ENCODE measurements at regions not wholly inside any gene's neighbourhood (a gene's known extent, or its start where the extent isn't known, plus 50 kb on each side); places are given as distances from the start of the nearest gene placed in this dataset.

DNA sequence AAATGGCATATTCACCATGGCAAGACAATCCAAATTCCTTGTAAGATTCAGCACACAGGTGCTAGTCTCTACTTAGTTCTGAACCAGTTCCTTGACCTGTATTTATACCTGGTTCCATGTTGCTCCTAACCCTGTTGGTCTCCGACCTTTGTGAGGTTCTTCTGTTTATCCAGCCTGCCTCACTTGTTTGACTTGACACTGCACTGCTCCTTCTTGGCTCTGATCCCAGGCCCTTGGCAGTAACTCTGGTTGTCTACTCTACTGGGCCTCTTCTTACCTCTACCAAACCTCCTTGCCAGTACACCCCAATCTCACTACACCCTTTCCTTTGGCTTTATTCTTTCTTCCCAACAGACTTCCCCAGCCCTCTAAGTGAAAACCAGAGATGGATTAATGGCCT is 419.4 kb upstream of the USP24 start:
- DNase-seq (no peak), ATAC-seq (no peak)
- intact Hi-C loops (cut with micrococcal nuclease): no loop called here

DNA sequence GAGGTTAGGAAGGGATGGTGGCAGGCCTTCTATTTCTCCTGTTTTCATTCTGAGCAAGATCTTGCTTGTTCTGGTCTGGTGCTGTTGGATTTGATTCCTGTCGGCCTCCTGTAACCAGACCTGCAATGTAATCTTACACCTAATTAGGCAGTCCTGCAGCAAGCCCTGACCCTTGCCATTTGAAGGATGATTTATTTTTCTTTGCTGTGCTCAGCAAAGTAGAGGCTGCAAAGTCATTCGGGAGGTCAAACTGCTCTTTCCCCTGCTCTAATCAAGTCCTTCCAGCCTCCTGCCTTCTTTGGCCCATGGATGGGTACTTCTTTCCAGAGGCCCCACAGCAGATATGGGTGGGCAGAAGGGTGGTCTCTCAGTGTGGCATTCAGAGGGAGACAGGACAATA is 417.7 kb upstream of the USP24 start:
- DNase-seq: no peak
- intact Hi-C loops (cut with micrococcal nuclease): no loop called here
- no peak for ATAC-seq

DNA sequence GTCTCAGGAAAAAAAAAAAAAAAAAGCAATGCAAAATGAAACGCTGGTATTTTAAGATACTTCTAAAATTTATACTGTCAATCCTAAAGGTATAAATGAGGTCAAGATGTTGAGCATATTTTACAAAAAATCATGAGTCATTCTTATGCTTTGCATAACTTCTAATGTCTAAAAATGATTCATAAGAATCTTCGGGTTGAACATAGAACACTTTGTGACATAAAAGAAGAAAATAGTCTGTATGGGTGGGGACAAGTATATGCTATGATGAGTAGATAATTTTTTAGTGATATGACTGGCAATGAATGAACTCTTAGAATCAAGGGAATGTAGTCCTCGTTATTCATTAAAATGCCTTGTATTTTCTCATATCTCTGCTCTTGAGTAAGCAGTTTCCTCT is 416.9 kb upstream of the USP24 start:
- peak; percentile 31 for ATAC-seq
- intact Hi-C loops (cut with micrococcal nuclease): no loop called here
- DNase-seq: no peak

DNA sequence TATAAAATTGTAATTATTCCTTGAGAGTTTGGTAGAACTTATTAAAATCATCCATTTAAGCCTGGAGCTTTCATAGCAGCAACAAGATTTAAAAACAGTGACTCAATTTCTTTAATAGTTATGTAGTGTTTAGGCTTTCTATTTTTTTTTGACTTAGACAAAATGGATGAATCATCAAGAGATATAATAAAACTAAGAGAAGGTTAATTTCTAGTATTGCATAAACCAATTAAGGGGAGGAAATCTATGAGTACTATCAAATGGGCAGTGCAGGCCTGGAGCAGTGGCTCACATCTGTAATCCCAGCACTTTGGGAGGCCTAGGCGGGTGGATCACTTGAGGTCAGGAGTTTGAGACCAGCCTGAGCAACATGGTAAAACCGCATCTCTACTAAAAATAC is 416.3 kb upstream of the USP24 start:
- ATAC-seq: no peak
- no peak for DNase-seq
- intact Hi-C loops (cut with micrococcal nuclease): no loop called here

DNA sequence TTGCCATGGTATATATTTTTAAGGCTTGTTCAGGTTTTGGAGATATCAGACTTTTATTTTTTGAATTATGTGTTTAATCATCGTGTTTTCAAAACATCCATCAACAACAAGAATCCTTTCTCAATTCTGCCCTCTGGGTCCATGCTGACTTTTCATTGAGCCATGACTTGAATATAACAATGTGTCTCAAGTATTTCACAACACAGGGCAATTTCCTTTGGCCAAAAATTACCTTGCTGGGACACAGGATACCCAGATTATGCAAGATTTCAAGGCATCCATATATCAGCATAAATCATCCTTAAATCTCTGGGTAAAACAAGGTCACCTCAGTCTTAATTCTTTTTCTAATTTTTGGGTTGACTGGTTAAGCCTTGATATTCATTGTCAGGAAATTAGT is 411.2 kb upstream of the USP24 start:
- intact Hi-C loops (cut with micrococcal nuclease): no loop called here
- DNase-seq (no peak), ATAC-seq (no peak)

DNA sequence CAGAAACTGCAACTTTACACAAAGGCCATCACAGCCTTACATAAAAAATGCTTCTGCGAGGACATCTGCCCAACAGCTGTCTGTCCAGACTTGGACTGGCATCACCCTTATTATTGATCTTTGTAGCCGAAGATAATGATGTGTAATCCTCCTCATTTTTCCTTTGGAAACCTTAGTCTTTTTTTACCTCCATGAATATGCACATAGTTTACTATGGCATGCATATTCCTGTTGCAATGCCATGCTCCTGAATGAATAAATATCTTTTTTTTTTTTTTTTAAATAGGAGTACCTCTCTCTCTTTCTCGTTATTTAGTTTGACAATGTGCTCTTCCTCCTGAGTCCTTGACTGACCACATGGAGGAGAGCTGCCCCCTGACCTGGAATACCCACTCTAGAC is 409.6 kb upstream of the USP24 start:
- DNase-seq (no peak), ATAC-seq (no peak)
- intact Hi-C loops (cut with micrococcal nuclease): no loop called here

DNA sequence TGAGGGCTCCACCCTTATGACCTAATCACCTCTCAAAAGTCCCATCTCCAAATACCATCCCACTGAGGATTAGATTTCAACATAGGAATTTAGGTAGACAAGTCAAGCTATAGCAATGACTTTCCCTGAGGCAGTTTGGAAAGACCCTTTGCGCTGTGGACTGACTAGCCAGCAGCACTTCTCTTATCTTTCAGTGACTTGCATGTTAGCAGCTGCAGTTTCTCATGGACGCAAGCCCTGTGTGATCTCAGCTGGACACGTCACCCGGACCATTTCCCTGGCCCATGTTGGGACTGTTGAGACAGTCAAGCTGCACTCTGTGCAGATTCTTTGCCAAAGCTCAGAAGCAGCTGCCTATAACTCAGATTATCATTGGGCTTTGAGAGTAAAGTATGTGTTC is 408.1 kb upstream of the USP24 start:
- DNase-seq: peak; percentile 73
- peak; percentile 96 for ATAC-seq
- intact Hi-C loops (cut with micrococcal nuclease): no loop called here

DNA sequence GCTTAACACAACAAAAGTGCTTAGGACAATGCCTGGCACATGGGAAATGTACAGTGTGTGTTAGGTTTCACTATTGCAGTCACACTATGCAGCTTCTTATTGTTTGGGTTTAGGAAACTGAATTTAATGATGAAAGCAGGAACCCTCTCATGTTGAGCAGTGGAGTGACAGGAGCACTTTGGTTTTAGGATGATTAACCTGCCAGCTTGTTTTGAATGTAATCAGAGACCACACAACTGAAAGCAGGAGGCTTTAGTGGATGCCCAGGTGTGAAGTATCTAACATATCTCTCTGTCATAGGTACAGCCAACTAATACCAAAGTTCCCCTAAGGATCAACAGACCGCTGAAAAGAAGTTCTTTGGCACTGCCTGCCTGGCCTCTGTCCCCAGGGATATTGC is 406.9 kb upstream of the USP24 start:
- intact Hi-C loops (cut with micrococcal nuclease): no loop called here
- no peak for ATAC-seq
- no peak for DNase-seq

- intact Hi-C loops (cut with micrococcal nuclease): no loop called here
- no peak for DNase-seq
- peak; percentile 38 for ATAC-seq
Measured at GRCh38 chr1:55618199-55618598, 403.0 kb upstream of the USP24 start.

- intact Hi-C loops (cut with micrococcal nuclease): no loop called here
- ATAC-seq (peak; percentile 31), DNase-seq (no peak)
Measured at GRCh38 chr1:55617288-55617982, 402.3 kb upstream of the USP24 start.

DNA sequence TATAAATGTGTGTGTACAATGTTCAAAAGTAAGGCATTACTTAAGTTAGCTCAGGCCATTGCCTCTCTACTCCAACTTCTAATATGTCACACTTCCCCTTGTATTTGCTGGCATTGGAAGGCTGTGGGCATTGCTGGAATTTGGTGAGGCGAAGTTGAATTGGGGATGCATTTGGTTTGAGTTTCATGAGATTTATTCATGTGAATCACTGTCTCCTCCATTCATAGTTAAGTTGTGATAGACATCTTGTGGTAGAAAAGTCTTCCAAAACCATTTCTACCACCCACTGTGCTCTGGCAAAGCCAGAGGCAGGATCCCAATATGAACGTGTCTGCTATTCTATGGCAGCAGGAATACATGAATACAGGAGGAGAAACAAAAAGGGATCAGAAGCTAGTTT is 397.8 kb upstream of the USP24 start:
- intact Hi-C loops (cut with micrococcal nuclease): no loop called here
- no peak for ATAC-seq
- no peak for DNase-seq

- no peak for ATAC-seq
- DNase-seq: no peak
- intact Hi-C loops (cut with micrococcal nuclease): no loop called here
Measured at GRCh38 chr1:55611123-55611522, 396.0 kb upstream of the USP24 start.

- DNase-seq (no peak), ATAC-seq (no peak)
- intact Hi-C loops (cut with micrococcal nuclease): no loop called here
Measured at GRCh38 chr1:55610203-55610602, 395.0 kb upstream of the USP24 start.

GRCh38 chr1:55609630-55610029 is 394.5 kb upstream of the USP24 start:
- intact Hi-C loops (cut with micrococcal nuclease): no loop called here
- no peak for DNase-seq
- no peak for ATAC-seq

DNA sequence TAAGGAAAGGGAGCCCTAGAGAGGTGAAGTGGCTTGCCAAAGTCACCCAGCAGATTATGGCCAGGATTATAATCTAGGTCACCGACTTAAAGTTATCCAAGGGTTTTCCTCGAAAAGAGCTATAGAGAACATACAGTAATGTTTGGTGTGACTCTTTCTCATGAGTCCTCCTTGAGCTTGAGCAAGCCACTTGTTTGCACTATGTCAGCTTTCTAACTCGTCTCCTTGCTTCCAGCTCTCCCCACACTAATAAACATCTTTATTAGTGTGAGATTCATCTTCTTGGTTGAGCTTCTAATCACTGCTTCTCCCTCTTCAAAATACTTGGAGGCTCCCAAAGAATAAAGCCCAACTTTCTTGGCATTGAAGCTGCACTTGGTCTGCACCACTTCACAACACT is 390.0 kb upstream of the USP24 start:
- intact Hi-C loops (cut with micrococcal nuclease): no loop called here
- no peak for DNase-seq
- ATAC-seq: peak; percentile 57

DNA sequence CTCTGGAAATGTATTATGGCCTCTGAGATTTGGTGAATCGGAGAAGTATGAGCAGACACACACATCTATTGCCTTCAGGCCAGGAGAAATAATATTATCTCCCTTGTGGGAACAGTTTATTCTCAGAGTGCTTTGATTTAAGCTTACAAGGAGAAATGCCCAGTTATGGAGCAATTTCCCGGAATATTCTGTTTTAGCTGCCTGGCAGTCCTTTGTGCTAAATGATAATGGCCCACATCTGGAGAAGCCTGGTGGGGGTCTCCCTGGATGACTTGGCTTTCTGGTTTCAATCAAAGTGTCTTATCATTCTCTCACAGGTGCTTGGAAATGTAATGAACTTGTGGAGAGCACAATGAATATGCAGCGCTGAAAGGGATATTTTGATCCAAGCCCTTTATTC is 389.6 kb upstream of the USP24 start:
- intact Hi-C loops (cut with micrococcal nuclease): no loop called here
- peak; percentile 91 for ATAC-seq
- DNase-seq: no peak

- intact Hi-C loops (cut with micrococcal nuclease): no loop called here
- DNase-seq (no peak), ATAC-seq (peak; percentile 53)
Measured at GRCh38 chr1:55604179-55604578, 389.0 kb upstream of the USP24 start.

- no peak for ATAC-seq
- intact Hi-C loops (cut with micrococcal nuclease): no loop called here
- DNase-seq: no peak
Measured at GRCh38 chr1:55600242-55600641, 385.1 kb upstream of the USP24 start.

GRCh38 chr1:55597910-55598309 is 382.7 kb upstream of the USP24 start:
- no peak for DNase-seq
- no peak for ATAC-seq
- intact Hi-C loops (cut with micrococcal nuclease): no loop called here

GRCh38 chr1:55594701-55595100 is 379.5 kb upstream of the USP24 start:
- intact Hi-C loops (cut with micrococcal nuclease): no loop called here
- no peak for DNase-seq
- ATAC-seq: no peak

GRCh38 chr1:55593298-55593697 is 378.1 kb upstream of the USP24 start:
- intact Hi-C loops (cut with micrococcal nuclease): no loop called here
- DNase-seq (no peak), ATAC-seq (no peak)

GRCh38 chr1:55592122-55592521 is 377.0 kb upstream of the USP24 start:
- intact Hi-C loops (cut with micrococcal nuclease): no loop called here
- ATAC-seq (peak; percentile 90), DNase-seq (no peak)

Data from left ventricle myocardium superior (tissue), 1 donor.